Fibroblast of lung (primary cell): ENCODE measurements at regions not wholly inside any gene's neighbourhood (a gene's known extent, or its start where the extent isn't known, plus 50 kb on each side); places are given as distances from the start of the nearest gene placed in this dataset.

Experiments used
- DNase-seq, 2 donors: peaks; one replicate each; pipeline versions ENCODE4 v3.0.0 to v3.0.0-alpha.2; 2010; ENCODE audit warnings: low read depth in 2 of 2
- H2AFZ ChIP-seq: 2 replicates; pipeline ENCODE4 v1.5.1; 2012; ENCODE audit warnings: low read length, control low read depth, inconsistent platforms
- H3K27ac ChIP-seq: 2 replicates; pipeline ENCODE4 v1.5.1; 2011; ENCODE audit warnings: low read length, control low read depth; ENCODE audit not compliant: insufficient read depth
- H3K27me3 ChIP-seq: 2 replicates; pipeline ENCODE4 v1.5.1; 2011; ENCODE audit warnings: mild to moderate bottlenecking, low read length; ENCODE audit not compliant: control insufficient read depth, insufficient read depth
- H3K36me3 ChIP-seq: 2 replicates; pipeline ENCODE4 v1.5.1; 2011; ENCODE audit warnings: low read length; ENCODE audit not compliant: control insufficient read depth, insufficient read depth
- H3K4me1 ChIP-seq: 2 replicates; pipeline ENCODE4 v1.5.1; 2011; ENCODE audit warnings: low read length; ENCODE audit not compliant: control insufficient read depth, insufficient read depth; ENCODE audit errors: extremely low read depth
- H3K4me2 ChIP-seq: 2 replicates; pipeline ENCODE4 v1.5.1; 2011; ENCODE audit warnings: low read length, control low read depth; ENCODE audit not compliant: insufficient read depth; ENCODE audit errors: extremely low read depth
- H3K4me3 ChIP-seq, 4 experiments: fragments of 200-600 bp in 1 of 4; sonication (generic) in 1 of 4; replicated peaks in 1 of 4; 2 replicates each; pipeline ENCODE4 v1.5.1; 2011 to 2016; ENCODE audit warnings: low read length in 4 of 4, low read depth in 3 of 4, mild to moderate bottlenecking in 3 of 4, control low read depth in 2 of 4, inconsistent platforms in 1 of 4, mixed read lengths in 1 of 4; ENCODE audit not compliant: insufficient read depth in 1 of 4; ENCODE audit errors: control extremely low read depth in 1 of 4
- H3K79me2 ChIP-seq: 2 replicates; pipeline ENCODE4 v1.5.1; 2012; ENCODE audit warnings: mild to moderate bottlenecking, low read length, inconsistent platforms; ENCODE audit not compliant: control insufficient read depth, insufficient read depth
- H3K9ac ChIP-seq: 2 replicates; pipeline ENCODE4 v1.5.1; 2011; ENCODE audit warnings: mild to moderate bottlenecking, low read length, control low read depth; ENCODE audit not compliant: insufficient read depth
- H3K9me3 ChIP-seq: 2 replicates; pipeline ENCODE4 v1.5.1; 2012; ENCODE audit warnings: low read depth, low read length; ENCODE audit not compliant: control insufficient read depth, insufficient read depth
- H4K20me1 ChIP-seq: 2 replicates; pipeline ENCODE4 v1.5.1; 2011; ENCODE audit warnings: low read length; ENCODE audit not compliant: control insufficient read depth, insufficient read depth; ENCODE audit errors: extremely low read depth
- EZH2 ChIP-seq: IDR thresholded peaks from 2 replicates; pipeline ENCODE4 v1.5.1; 2012; ENCODE audit warnings: low read length, control low read depth, mild to moderate bottlenecking; ENCODE audit errors: missing control alignments
- TF ChIP-seq, protein P1 (sequence below), 2 donors: IDR thresholded peaks in 1 of 2; conservative IDR thresholded peaks in 1 of 2; 1 replicate in 1 of 2; 2 replicates in 1 of 2; pipeline ENCODE4 v1.5.1; 2011 to 2012; ENCODE audit warnings: low read length in 2 of 2, control low read depth in 1 of 2, inconsistent platforms in 1 of 2, low read depth in 1 of 2, mild to moderate bottlenecking in 1 of 2

GRCh38 chr6:103456652-103457051, 1403.1 kb downstream of the HACE1 start:
- no peak for TF ChIP-seq EZH2
- TF ChIP-seq, protein P1, sequence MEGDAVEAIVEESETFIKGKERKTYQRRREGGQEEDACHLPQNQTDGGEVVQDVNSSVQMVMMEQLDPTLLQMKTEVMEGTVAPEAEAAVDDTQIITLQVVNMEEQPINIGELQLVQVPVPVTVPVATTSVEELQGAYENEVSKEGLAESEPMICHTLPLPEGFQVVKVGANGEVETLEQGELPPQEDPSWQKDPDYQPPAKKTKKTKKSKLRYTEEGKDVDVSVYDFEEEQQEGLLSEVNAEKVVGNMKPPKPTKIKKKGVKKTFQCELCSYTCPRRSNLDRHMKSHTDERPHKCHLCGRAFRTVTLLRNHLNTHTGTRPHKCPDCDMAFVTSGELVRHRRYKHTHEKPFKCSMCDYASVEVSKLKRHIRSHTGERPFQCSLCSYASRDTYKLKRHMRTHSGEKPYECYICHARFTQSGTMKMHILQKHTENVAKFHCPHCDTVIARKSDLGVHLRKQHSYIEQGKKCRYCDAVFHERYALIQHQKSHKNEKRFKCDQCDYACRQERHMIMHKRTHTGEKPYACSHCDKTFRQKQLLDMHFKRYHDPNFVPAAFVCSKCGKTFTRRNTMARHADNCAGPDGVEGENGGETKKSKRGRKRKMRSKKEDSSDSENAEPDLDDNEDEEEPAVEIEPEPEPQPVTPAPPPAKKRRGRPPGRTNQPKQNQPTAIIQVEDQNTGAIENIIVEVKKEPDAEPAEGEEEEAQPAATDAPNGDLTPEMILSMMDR (conservative IDR thresholded peaks at IDR 0.05 in 1 of 2, IDR thresholded peaks at IDR 0.05 in 1 of 2; ENCODE audit: low read depth in 1 of 2, low read length in 2 of 2) = no peak
- no peak overlapping the region for H2AFZ ChIP-seq
- H3K27ac ChIP-seq = no peak overlapping the region
- H3K79me2 ChIP-seq = no peaks in the 10 kb centered on the region
- no peaks in the 10 kb centered on the region for H3K4me1 ChIP-seq
- H3K27me3 ChIP-seq = no peaks in the 10 kb centered on the region
- H3K9ac ChIP-seq = no peak overlapping the region
- no peak overlapping the region for H3K4me2 ChIP-seq
- no peaks in the 10 kb centered on the region for H3K9me3 ChIP-seq
- no peaks in the 10 kb centered on the region for H3K36me3 ChIP-seq
- no peaks in the 10 kb centered on the region for H4K20me1 ChIP-seq
- no peak overlapping the region for H3K4me3 ChIP-seq
- no peak for DNase-seq

DNA sequence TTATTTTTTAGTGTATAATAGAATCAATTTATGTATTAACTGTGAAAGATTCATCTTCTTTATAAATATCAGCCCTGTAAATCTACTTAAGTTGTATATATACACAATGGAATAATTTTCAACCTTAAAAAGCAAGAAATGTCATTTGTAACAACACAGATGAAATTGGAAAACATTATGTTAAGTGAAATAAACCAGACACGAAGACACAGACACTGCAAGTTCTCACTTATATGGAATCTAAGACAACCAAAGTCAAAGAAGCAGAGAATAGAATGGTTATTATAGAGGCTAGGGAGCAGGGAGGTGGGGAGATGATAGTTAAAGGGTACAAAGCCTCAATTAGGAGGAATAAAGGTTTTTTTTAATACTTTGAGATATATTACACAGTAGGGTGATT, 1404.4 kb downstream of the HACE1 start:
- Histone ChIP-seq H3K27me3 (no peaks in the 10 kb centered on the region), H3K36me3 (no peaks in the 10 kb centered on the region), H4K20me1 (no peaks in the 10 kb centered on the region), H3K4me2 (no peak overlapping the region), H3K9me3 (no peaks in the 10 kb centered on the region), H3K79me2 (no peaks in the 10 kb centered on the region), H3K4me3 (no peak overlapping the region), H3K4me1 (no peaks in the 10 kb centered on the region), H3K27ac (no peak overlapping the region), H3K9ac (no peak overlapping the region), H2AFZ (no peak overlapping the region)
- TF ChIP-seq, protein P1 (conservative IDR thresholded peaks at IDR 0.05 in 1 of 2, IDR thresholded peaks at IDR 0.05 in 1 of 2; ENCODE audit: low read depth in 1 of 2, low read length in 2 of 2) = no peak
- TF ChIP-seq EZH2 = no peak
- DNase-seq = no peak

GRCh38 chr6:103409475-103409874, 1450.2 kb downstream of the HACE1 start:
- no peak overlapping the region for H3K9ac ChIP-seq
- H4K20me1 ChIP-seq = no peaks in the 10 kb centered on the region
- no peak for TF ChIP-seq EZH2
- TF ChIP-seq, protein P1 (conservative IDR thresholded peaks at IDR 0.05 in 1 of 2, IDR thresholded peaks at IDR 0.05 in 1 of 2; ENCODE audit: low read depth in 1 of 2, low read length in 2 of 2) = no peak
- DNase-seq = no peak
- no peaks in the 10 kb centered on the region for H3K27me3 ChIP-seq
- H2AFZ ChIP-seq = no peak overlapping the region
- H3K36me3 ChIP-seq = no peaks in the 10 kb centered on the region
- H3K27ac ChIP-seq = no peak overlapping the region
- H3K79me2 ChIP-seq = no peaks in the 10 kb centered on the region
- H3K9me3 ChIP-seq = no peaks in the 10 kb centered on the region
- H3K4me3 ChIP-seq = no peak overlapping the region
- H3K4me2 ChIP-seq = no peak overlapping the region
- no peaks in the 10 kb centered on the region for H3K4me1 ChIP-seq
